Fibroblast of the aortic adventitia (primary cell): ENCODE measurements at regions not wholly inside any gene's neighbourhood (a gene's known extent, or its start where the extent isn't known, plus 50 kb on each side); places are given as distances from the start of the nearest gene placed in this dataset.

Experiments used
- DNase-seq: peaks from one replicate; pipeline ENCODE4 v3.0.0-alpha.2; 2010; ENCODE audit warnings: low read depth
- H3K4me3 ChIP-seq: 2 replicates; pipeline ENCODE4 v1.5.1; 2011; ENCODE audit warnings: low read depth, mild to moderate bottlenecking, control low read depth, low read length, moderate library complexity
- TF ChIP-seq, protein P1 (sequence below): IDR thresholded peaks from 2 replicates; pipeline ENCODE4 v1.5.1; 2011; ENCODE audit warnings: mild to moderate bottlenecking, low read length, control low read depth, inconsistent platforms; ENCODE audit not compliant: insufficient read depth

- DNase-seq: no peak
- TF ChIP-seq, protein P1, sequence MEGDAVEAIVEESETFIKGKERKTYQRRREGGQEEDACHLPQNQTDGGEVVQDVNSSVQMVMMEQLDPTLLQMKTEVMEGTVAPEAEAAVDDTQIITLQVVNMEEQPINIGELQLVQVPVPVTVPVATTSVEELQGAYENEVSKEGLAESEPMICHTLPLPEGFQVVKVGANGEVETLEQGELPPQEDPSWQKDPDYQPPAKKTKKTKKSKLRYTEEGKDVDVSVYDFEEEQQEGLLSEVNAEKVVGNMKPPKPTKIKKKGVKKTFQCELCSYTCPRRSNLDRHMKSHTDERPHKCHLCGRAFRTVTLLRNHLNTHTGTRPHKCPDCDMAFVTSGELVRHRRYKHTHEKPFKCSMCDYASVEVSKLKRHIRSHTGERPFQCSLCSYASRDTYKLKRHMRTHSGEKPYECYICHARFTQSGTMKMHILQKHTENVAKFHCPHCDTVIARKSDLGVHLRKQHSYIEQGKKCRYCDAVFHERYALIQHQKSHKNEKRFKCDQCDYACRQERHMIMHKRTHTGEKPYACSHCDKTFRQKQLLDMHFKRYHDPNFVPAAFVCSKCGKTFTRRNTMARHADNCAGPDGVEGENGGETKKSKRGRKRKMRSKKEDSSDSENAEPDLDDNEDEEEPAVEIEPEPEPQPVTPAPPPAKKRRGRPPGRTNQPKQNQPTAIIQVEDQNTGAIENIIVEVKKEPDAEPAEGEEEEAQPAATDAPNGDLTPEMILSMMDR: no peak
- no peak overlapping the region for H3K4me3 ChIP-seq
These were observed 454.2 kb downstream of the GABRB3 start for GRCh38 chr15:26318689-26319088.

GRCh38 chr15:26314577-26314976, 451.4 kb upstream of the ATP10A start:
- H3K4me3 ChIP-seq: no peak overlapping the region
- TF ChIP-seq, protein P1: no peak
- no peak for DNase-seq

- TF ChIP-seq, protein P1: no peak
- no peak overlapping the region for H3K4me3 ChIP-seq
- DNase-seq: no peak
These were observed 448.6 kb upstream of the ATP10A start for GRCh38 chr15:26311710-26312236.

DNA sequence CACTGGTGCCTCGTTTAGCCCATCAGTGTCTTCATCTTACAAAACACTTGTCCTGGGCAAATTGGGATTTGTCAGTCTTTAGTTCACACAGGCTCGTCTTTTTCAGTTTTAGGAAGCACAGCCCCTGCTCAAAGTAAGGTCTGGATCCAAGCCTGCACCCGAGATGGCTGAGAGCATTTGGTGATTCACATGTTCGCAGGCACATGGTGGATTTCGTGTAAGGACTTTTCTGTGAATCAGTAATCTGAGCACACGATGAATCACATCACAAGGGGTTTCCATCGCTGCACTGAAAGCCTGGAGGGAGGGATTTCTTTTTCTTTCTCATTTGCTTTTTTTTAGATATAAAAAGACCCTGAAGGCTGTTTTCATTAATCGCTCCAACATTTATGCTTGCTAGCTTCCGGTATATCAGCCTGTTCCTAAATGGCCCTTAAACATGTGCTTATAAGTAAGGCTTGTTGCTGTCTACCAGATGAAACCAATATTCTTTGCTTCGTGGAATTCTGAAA, 435.6 kb upstream of the ATP10A start:
- TF ChIP-seq, protein P1: no peak
- no peak for DNase-seq
- H3K4me3 ChIP-seq: no peak overlapping the region

- no peak overlapping the region for H3K4me3 ChIP-seq
- TF ChIP-seq, protein P1: no peak
- no peak for DNase-seq
These were observed 435.0 kb upstream of the ATP10A start for GRCh38 chr15:26298010-26298658.

GRCh38 chr15:26295336-26296085, 432.4 kb upstream of the ATP10A start:
- no peak overlapping the region for H3K4me3 ChIP-seq
- DNase-seq: no peak
- TF ChIP-seq, protein P1: no peak
